ENCODE measurements at regions not wholly inside any gene's neighbourhood (a gene's known extent, or its start where the extent isn't known, plus 50 kb on each side); places are given as distances from the start of the nearest gene placed in this dataset.
"Not testable (repeated sequence)": the region's sequence is repeated elsewhere in the genome, so short reads cannot be mapped to it uniquely, and the experiment has no call there.

DNA sequence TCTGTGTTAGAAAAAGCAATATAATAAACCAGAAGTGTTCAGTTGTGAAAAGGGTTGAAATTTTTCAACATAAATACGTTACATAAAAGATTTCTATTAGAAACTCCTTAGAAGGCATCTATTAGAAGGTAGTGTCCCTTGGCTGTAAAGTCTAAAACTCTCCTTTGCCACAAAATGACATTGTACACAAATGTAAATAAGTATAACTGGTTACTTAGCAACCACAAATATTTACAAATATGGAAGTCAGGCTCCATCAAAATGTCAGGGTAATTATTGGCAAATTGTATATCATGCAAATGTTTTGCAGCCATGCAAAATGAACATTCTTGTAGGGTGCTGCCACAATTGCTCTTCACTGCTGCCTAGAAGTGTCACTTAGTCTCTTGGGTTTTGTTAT lies 419.1 kb upstream of the CDIN1 start:
- no peaks in the 10 kb centered on the region for H3K27me3 ChIP-seq
- TF ChIP-seq, protein P1, sequence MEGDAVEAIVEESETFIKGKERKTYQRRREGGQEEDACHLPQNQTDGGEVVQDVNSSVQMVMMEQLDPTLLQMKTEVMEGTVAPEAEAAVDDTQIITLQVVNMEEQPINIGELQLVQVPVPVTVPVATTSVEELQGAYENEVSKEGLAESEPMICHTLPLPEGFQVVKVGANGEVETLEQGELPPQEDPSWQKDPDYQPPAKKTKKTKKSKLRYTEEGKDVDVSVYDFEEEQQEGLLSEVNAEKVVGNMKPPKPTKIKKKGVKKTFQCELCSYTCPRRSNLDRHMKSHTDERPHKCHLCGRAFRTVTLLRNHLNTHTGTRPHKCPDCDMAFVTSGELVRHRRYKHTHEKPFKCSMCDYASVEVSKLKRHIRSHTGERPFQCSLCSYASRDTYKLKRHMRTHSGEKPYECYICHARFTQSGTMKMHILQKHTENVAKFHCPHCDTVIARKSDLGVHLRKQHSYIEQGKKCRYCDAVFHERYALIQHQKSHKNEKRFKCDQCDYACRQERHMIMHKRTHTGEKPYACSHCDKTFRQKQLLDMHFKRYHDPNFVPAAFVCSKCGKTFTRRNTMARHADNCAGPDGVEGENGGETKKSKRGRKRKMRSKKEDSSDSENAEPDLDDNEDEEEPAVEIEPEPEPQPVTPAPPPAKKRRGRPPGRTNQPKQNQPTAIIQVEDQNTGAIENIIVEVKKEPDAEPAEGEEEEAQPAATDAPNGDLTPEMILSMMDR (IDR thresholded peaks at IDR 0.05) = no peak
- WGBS, 2 donors = 66 to 84% methylated on average over 1 of the region's 1 CpG
- H3K36me3 ChIP-seq = no peaks in the 10 kb centered on the region
- H3K4me3 ChIP-seq = no peak overlapping the region
- DNase-seq (no peak), ATAC-seq (no peak), FAIRE-seq (no peak)
- no peak overlapping the region for H3K27ac ChIP-seq
- no peaks in the 10 kb centered on the region for H3K4me1 ChIP-seq
- intact Hi-C loops (cut with DNase I) = no loop called here
- H3K9me3 ChIP-seq = no peaks in the 10 kb centered on the region

DNA sequence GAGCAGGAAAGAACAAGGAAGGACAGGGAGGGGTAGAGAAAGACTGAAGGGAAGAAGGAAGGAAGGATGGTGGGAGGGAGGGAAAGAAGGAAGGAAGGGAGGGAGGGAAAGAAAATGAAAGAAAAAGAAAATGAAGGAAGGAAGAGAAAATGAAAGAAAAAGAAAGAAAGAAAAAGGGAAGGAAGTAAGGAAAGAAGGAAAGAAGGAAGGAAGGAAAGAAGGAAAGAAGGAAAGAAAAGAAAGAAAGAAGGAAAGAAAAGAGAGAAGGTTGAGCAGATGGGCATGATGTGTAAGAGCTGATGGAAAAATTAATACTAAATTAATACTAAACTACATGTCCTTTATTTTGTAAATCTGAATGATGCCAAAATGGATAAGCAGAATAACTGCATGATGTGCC lies 418.3 kb upstream of the CDIN1 start:
- DNase-seq = no peak
- Histone ChIP-seq H3K9me3 (no peaks in the 10 kb centered on the region), H3K27ac (no peak overlapping the region), H3K4me1 (no peaks in the 10 kb centered on the region), H3K27me3 (no peaks in the 10 kb centered on the region), H3K4me3 (no peak overlapping the region), H3K36me3 (no peaks in the 10 kb centered on the region)
- no peak for ATAC-seq
- TF ChIP-seq, protein P1 (IDR thresholded peaks at IDR 0.05) = no peak
- no peak for FAIRE-seq
- intact Hi-C loops (cut with DNase I) = no loop called here

DNA sequence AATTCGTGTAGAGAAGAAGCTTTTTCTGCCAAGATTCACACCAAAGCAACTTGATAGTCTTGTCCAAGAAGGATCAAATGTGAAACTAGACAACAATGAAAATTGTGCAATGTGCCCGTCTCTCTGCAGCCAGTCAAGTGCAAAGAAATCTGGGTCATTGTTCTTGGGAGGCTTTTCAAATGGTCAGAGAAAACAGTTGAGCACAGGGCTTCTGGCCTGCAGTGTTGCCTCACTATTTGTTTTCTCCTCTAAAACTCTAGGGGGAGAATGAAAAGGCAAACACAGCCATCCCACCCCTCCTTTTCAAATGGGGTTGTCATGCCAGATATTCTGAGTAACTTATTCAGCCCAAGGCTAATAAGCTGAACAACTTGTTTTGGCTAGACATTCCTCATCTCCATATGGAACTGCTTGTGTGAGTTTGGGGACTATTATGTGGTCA lies 417.6 kb upstream of the CDIN1 start:
- FAIRE-seq = no peak
- 38 to 46% methylated on average over 2 of the region's 2 CpGs for WGBS, 2 donors
- Histone ChIP-seq H3K4me3 (no peak overlapping the region), H3K4me1 (no peaks in the 10 kb centered on the region), H3K9me3 (no peaks in the 10 kb centered on the region), H3K27me3 (no peaks in the 10 kb centered on the region), H3K27ac (no peak overlapping the region), H3K36me3 (no peaks in the 10 kb centered on the region)
- intact Hi-C loops (cut with DNase I) = no loop called here
- peak in 3 of 4 donors; percentile 22 to 63 (median 34) for ATAC-seq
- TF ChIP-seq, protein P1 (IDR thresholded peaks at IDR 0.05) = no peak
- no peak for DNase-seq

DNA sequence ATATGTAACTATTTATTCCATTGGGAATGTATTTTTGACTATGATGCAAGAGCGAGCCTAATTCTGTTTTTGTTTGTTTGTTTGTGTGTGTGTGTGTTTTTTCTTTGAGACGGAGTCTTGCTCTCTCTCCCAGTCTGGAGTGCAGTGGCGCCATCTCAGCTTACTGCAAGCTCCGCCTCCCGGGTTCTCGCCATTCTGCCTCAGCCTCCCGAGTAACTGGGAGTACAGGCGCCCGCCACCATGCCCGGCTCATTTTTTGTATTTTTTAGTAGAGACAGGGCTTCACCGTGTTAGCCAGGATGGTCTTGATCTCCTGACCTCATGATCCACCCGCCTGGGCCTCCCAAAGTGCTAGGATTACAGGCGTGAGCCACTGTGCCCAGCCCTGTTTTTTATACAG lies 415.4 kb upstream of the CDIN1 start:
- WGBS, 2 donors = 88 to 94% methylated on average over 13 of the region's 13 CpGs
- ATAC-seq; H3K27ac ChIP-seq; FAIRE-seq; intact Hi-C loops (cut with DNase I); H3K4me3 ChIP-seq; H3K27me3 ChIP-seq; H3K4me1 ChIP-seq; H3K9me3 ChIP-seq; H3K36me3 ChIP-seq: not testable (repeated sequence)
- peak in 1 of 6 donors; percentile 19 for DNase-seq

DNA sequence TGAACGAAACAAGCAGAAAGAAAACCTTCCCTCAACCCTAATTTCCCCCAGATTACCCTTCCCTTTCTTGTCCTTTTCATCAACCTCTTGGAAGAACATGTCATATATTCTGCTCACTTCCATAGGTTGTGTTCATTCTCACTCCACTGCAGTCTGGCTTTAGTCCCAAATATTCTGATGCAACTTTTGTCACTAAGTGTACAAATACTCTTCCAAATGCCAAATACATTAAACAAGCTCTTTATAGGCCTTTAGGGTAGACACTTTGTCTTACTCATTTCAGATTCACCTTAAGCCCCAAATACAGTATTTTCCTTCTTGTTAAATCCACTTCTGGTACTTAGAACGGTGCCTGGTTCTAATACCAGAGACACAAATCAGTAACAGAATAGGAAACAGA lies 406.5 kb upstream of the CDIN1 start:
- Histone ChIP-seq H3K36me3 (no peaks in the 10 kb centered on the region), H3K4me3 (no peak overlapping the region), H3K27ac (no peak overlapping the region), H3K4me1 (peaks cover 6 to 12% (median 7%) of the 10 kb centered on the region in 3 donors), H3K9me3 (no peaks in the 10 kb centered on the region), H3K27me3 (no peaks in the 10 kb centered on the region)
- FAIRE-seq (no peak), ATAC-seq (no peak), DNase-seq (no peak)
- intact Hi-C loops (cut with DNase I) = no loop called here
- TF ChIP-seq, protein P1 (IDR thresholded peaks at IDR 0.05) = no peak
- WGBS, 2 donors = 75 to 90% methylated on average over 2 of the region's 2 CpGs

All from pancreas (tissue), 10 donors.